Activated CD8-positive, alpha-beta memory T cell treated with anti-CD3 and anti-CD28 coated beads, Interleukin-2, amount 50 U/mL, for 24 hours (primary cell): ENCODE measurements at regions not wholly inside any gene's neighbourhood (a gene's known extent, or its start where the extent isn't known, plus 50 kb on each side); places are given as distances from the start of the nearest gene placed in this dataset.

Experiments used
- DNase-seq: peaks from one replicate; pipeline ENCODE4 v3.0.0-alpha.2; 2020; ENCODE audit errors: extremely low read depth

GRCh38 chr14:31943861-31944255 is 133.2 kb upstream of the ARHGAP5 start:
- no peak for DNase-seq

GRCh38 chr14:31944256-31945073 is 132.6 kb upstream of the ARHGAP5 start:
- DNase-seq: no peak

DNA sequence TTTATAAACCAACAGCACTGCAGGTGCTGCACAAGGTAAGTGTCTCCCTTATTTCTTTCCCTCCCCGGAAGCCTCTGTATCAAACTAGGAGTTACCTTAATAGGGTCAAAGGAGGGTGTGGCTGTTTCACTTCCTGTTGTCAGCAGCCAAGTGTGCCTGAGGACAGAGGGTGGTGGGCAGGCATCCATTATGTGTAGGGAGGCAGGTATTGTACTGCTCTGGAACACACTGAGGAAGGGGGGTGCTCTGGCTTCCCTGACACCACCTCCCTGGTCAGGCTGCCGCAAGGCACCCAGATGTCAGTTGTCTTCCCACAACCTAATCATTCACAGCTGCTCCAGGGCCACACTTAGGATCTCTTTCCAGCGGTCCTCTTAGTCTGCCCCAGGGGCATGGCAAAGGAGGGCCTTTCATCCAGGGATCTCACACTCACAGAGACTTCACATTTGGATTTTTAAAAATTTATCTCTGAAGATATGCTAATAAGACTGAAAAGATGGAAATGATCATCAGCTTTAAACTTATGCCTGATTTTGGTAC is 132.0 kb upstream of the ARHGAP5 start:
- DNase-seq: no peak

DNA sequence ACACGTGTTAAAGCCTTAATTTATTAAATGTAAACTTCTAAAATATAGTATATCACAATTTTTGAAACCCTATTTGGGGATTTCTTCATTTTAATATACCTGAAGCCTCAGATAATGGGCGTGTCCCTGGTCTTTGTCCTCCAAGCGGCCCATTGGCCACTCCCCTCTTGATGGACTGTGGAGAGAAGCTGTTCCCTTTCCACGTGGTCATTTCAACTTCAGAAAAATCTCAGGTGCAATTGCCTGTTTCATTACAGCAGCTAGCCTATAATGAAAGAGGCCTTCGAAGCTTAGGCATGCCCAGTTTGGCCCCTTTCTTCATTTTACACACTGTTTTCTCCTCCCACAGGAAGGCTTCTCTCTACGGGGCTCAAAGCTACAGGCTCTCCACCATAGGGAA is 131.4 kb upstream of the ARHGAP5 start:
- DNase-seq: no peak

DNA sequence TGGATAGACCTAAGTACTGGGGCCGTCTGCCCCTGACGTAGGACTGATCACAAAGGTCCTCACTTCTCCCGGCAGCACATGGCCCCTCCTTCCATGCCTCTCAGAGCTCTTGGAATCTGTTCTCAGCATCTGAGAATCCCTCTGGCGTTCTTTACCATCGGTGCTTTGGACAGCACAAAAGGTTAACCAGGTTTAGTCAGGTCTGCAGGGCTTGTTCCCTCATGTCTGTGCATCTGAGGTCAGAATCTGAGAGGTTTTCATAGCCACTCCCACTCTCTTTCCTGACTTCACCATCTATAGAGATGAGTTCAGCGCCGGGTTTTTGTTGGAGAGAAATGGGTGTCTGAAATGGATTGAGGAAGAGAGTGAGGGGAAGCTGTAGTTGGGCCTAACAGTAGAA is 130.0 kb upstream of the ARHGAP5 start:
- no peak for DNase-seq

DNA sequence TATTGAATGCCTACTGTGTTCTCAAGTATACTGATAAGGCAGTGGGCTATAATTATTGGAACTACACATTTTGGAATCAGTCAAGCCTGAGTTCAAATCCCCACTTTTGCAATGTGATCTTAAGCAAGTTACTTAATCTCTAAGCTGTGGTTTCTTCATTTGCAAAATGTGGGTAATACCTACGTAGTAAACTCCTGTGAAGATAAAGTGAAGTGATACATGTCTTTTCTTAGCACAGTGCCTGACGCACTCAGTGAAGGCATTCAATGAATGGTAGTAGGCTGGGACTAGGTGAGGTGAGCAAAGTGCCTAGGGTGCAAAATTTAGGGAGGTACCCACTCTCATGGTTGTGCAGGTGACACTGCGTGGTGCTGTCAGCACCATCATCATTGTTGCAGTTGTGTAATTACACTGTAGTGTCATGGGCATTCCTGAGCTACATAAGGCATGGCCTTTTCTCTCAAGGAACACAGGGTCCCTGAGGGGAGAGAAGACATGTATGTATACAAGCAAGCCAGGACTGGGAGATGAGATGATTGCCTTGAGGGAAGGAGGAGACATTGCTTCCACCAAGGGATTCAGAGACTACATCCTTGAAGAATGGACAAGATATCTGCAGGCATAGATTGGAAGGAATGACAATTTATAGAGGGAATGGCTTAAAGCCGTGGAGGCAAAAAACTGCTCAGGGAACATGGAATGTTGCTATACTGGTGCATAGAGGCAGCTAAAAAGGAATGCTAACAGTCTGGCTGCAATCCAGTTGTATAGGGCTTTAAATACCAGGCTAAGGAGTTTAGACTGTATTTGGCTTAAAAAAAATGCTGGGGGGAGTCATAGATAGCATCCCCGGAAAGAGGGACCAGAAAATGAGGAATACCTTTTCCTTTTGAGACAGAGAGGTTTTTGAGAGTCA is 129.2 kb upstream of the ARHGAP5 start:
- no peak for DNase-seq

DNA sequence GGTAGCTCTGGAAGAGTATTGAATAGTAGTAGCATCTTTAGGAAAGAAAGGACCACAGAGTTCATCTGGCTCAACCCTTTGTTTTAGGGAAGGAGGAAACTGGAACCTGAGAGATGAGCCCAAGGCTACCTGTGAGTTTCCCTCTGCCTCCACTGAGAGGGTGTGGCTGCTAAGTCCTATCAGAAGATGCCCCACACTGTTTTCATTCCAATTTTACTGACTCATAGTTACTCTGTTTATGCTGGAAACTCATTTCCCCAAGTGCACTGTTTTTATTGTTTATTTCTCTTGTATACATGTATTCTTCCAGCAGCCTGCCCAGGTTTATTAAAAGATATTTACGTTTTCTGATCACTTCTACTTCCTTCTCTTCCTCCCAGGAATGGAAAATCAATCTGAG is 127.4 kb upstream of the ARHGAP5 start:
- no peak for DNase-seq

- no peak for DNase-seq
Observed at GRCh38 chr14:31950331-31950730, 126.8 kb upstream of the ARHGAP5 start.

GRCh38 chr14:31950764-31951637 is 126.1 kb upstream of the ARHGAP5 start:
- no peak for DNase-seq

DNA sequence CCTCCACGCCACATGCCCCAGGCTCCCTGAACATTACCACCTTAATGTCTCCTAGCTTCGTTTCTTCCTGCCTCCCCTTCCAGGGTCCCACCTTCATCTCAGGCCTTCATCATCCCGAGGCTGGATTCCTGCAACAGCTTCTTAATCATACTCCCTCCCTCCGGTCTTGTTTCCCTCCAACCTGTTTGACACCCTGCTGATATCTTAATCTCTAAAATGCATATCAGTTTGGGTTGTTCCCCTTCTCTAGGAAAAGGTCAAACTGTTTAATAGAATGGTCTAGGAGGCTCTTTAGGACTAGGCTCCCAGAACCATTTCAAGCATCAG is 125.5 kb upstream of the ARHGAP5 start:
- DNase-seq: no peak

- DNase-seq: no peak
Observed at GRCh38 chr14:31952573-31952972, 124.5 kb upstream of the ARHGAP5 start.

- DNase-seq: no peak
Observed at GRCh38 chr14:31953210-31953609, 123.9 kb upstream of the ARHGAP5 start.

DNA sequence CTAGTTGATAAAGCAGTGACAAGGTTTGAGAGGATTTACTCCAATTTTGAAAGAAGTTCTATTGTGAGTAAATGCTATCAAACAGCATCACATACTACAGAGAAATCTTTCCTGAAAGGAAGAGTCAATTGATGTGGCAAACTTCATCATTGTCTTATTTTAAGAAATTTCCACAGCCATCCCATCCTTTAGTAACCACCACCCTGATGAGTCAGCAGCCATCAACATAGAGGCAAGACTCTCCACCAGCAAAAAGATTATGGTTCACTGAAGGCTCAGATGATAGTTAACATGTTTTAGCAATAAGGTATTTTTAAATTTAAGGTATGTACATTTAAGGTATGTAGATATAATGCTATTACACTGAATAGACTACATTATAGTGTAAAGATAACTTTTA is 122.1 kb upstream of the ARHGAP5 start:
- no peak for DNase-seq

DNA sequence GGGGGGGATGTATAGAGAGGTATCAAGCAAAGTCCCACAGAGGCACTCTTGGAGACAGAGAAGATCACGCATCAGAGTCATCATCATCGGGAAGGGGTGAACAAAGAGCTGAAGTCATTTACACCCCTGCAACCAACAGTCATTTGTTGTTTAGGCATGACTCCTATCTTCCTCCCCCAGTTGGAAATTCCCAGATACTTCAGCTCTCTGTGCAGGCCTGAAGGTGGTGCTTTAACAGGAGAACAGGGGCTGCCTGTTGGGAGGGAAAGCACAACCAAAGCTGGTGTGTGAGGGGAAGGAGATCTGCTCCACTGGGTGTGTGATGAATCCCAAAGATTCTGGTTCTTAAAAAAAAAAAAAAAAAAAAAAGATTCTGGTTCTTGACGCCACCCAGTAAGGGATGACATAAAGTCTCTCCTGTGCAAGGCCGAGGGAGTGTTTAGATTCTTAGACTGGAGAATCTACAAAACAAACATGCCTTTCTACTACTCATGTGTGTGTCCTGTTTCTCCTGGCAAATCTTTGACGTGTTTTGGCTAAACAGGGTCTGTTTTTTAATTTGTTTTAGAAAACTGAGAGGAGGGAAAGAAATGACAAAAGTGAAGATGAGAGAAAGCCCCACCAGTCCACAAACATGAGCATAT is 121.0 kb upstream of the ARHGAP5 start:
- DNase-seq: no peak

DNA sequence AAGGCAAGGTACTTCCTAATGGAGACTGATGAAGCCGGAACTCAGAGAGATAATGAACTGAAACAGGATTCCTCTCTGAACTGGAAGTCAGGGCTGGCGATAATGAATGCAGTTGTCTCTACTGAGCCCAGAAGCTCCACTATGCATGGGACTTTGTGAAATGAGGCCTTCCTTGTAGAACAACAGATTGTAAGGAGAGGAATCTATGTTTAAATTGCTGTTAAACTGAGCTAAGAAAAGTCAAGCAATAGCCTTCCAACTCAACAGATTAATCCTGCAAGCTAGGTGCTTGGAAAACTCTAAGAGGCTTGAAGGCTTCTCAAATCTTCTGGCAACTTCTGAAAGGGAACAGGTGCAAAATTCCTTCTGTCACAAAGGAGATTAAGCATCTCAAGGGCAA is 119.5 kb upstream of the ARHGAP5 start:
- DNase-seq: no peak

DNA sequence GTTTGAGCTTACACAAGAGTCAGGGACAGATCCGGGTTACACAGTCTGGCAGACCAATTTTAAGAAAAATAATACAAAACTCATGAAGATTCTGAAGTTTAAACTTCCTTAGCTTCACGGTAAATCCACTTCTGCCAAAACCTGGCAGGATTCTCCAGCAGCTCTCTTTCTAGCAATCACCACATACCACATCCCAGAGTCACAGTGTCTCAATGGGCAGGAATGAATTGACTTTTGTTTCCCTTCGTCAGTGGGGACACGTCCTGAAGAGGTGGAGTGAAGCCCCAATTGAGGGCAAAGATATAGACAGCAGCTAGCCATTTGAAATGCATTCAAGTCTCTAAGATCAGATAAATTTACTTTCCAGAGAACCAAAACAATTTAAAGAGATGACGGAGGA is 117.1 kb upstream of the ARHGAP5 start:
- no peak for DNase-seq

DNA sequence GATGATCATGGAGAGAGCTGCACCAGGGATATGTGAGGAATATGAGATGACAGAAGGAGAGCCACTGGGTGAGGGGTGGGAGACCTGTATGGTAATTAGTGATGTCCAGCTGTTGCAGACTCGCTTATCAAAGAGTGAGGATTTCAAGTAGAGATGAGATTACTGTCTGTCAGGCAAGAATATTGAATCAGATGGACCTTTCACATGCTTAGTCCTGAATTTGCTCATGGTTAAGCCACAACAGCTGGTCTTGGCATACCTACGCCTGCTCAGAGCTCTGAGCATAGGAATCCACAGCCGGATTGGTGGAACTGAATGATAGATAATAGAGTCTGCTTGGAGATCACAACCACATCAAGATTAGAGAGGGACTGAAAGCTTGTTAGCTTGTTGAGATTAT is 115.2 kb upstream of the ARHGAP5 start:
- DNase-seq: no peak

DNA sequence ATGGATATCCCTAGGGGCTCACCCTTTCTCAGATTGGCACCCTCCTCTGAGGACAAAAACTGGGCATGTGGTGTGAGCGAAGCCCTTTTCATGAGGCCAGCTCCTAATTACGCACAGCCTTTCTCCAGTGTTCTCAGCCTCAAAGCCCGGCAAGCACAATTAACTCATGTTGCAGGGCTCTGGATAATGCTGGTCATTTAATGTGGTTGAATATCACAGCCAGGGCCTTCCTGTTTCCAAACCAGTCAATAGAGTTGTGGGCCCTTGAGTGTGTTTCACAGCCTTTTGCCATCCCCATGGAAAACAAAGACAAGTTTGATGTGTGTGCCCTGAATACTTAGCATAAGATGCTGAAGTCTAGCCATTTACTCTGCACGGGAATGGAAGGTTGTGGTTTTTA is 114.2 kb upstream of the ARHGAP5 start:
- no peak for DNase-seq

DNA sequence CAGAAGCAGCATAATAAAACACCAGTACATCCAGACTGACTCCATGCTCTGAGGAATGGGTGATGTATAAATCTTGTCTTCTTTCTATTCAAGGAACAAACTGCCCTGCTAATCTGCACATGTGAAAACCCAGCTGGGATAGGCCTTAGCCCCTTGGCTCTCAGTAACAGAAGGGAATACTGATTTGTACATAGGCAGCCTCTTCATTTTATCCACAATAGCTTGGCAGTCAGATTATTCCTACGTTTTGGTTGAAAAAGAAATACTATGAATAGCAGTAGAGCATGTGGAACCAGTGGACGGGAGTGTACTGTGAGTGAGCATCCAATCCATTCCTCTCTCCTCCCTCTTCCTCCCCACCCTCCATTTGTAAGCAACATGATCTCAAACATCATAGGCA is 113.5 kb upstream of the ARHGAP5 start:
- no peak for DNase-seq

DNA sequence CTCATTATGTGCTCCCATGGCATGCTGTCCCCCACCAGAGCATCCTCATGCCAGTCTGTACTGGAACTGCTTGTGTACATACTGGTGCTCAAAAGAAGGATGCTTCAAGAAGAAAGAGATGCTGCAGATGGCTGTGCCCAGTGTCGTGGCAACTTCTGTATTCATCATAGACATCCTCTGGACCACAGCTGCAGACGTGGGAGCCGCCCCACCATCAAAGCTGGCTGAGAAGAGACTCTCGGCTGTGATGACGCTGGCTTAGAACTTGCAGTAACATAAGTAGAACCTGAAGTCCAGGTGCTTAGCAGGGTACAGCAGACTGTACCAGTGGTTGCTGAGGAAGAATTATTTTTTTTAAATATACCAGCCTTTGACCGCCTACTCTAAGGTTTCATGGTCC is 112.6 kb upstream of the ARHGAP5 start:
- no peak for DNase-seq

- DNase-seq: no peak
Observed at GRCh38 chr14:31965071-31965734, 111.9 kb upstream of the ARHGAP5 start.
